HCT116 (cell line): ENCODE measurements at regions not wholly inside any gene's neighbourhood (a gene's known extent, or its start where the extent isn't known, plus 50 kb on each side); places are given as distances from the start of the nearest gene placed in this dataset.

ENCODE experiments used
- ATAC-seq: fragments of 200-7000 bp; cut with Tn5 transposase; 2 replicates; pipeline ENCODE4 v1.9.1; 2020; ENCODE audit warnings: mild to moderate bottlenecking, moderate library complexity
- BruUV-seq: library from RNA; stranded (reverse); fragments of 400-500 nt; replicated peaks from 2 replicates; lab custom pipeline; 2021; lab: Mats Ljungman, UMichigan
- CTCF ChIA-PET: fragments of 300-600 bp; sonication (Branson Sonifier 250); formaldehyde crosslinking; loops from one replicate; lab custom pipeline; 2021; ENCODE audit warnings: antibody characterized with exemption; lab: Charles Lee
- POLR2A ChIA-PET: fragments of 300-600, 350-600 bp; sonication (Branson Sonifier 250); formaldehyde crosslinking; loops from one replicate; lab custom pipeline; 2021; ENCODE audit warnings: antibody characterized with exemption; lab: Charles Lee
- RAD21 ChIA-PET, 2 experiments: fragments of 300-600 bp; sonication (Branson Sonifier 250); formaldehyde crosslinking; loops; one replicate each; lab custom pipeline; 2023; ENCODE audit warnings: low total read pairs in 2 of 2; ENCODE audit not compliant: uncharacterized antibody in 2 of 2, unreplicated experiment in 2 of 2, low non-redundant PET in 1 of 2; lab: Charles Lee
- DNase-seq: peaks from one replicate; pipeline ENCODE4 v3.0.0-alpha.2; 2010; ENCODE audit warnings: low read depth, low spot score
- H2AFZ ChIP-seq: fragments of 200-600 bp; shearing (Covaris generic), sonication (generic); 2 replicates; pipeline ENCODE4 v1.6.1; 2017; ENCODE audit warnings: low read depth, mixed run types, mixed read lengths, antibody characterized with exemption, low read length; ENCODE audit not compliant: poor library complexity, severe bottlenecking
- H3K27ac ChIP-seq: 2 replicates; pipeline ENCODE4 v1.5.1; 2012; ENCODE audit warnings: low read depth, low read length
- H3K27me3 ChIP-seq: fragments of 200-600 bp; sonication (generic); 2 replicates; pipeline ENCODE4 v1.6.1; 2016; ENCODE audit warnings: mixed run types, low read length, mixed read lengths; ENCODE audit not compliant: insufficient read depth
- H3K36me3 ChIP-seq, 2 experiments: fragments of 200-500 bp in 1 of 2; fragments of 200-600 bp in 1 of 2; sonication (Bioruptor generic) in 1 of 2; sonication (generic) in 1 of 2; 2 replicates each; pipeline versions ENCODE4 v1.5.1 to v1.6.1; 2014 to 2016; ENCODE audit warnings: low read length in 2 of 2, inconsistent platforms in 1 of 2, mixed read lengths in 1 of 2, mixed run types in 1 of 2; ENCODE audit not compliant: insufficient read depth in 2 of 2, control insufficient read depth in 1 of 2
- H3K4me1 ChIP-seq, 2 experiments: fragments of 200-600 bp in 1 of 2; sonication (generic) in 1 of 2; 2 replicates each; pipeline versions ENCODE4 v1.5.1 to v1.6.1; 2012 to 2017; ENCODE audit warnings: low read length in 2 of 2, inconsistent platforms in 1 of 2, mild to moderate bottlenecking in 1 of 2, mixed read lengths in 1 of 2, mixed run types in 1 of 2, moderate library complexity in 1 of 2; ENCODE audit not compliant: insufficient read depth in 2 of 2, control insufficient read depth in 1 of 2
- H3K4me2 ChIP-seq: fragments of 200-600 bp; sonication (generic); 2 replicates; pipeline ENCODE4 v1.6.1; 2017; ENCODE audit warnings: mixed run types, low read length, mixed read lengths
- H3K4me3 ChIP-seq, 2 experiments: fragments of 200-600 bp in 1 of 2; sonication (generic) in 1 of 2; replicated peaks in 1 of 2; 2 replicates each; pipeline ENCODE4 v1.5.1; 2011 to 2016; ENCODE audit warnings: low read length in 2 of 2, control low read depth in 1 of 2, low read depth in 1 of 2, mild to moderate bottlenecking in 1 of 2, mixed read lengths in 1 of 2, mixed run types in 1 of 2
- H3K79me2 ChIP-seq: fragments of 200-600 bp; sonication (generic); 2 replicates; pipeline ENCODE4 v1.6.1; 2017; ENCODE audit warnings: mild to moderate bottlenecking, mixed run types, low read length, moderate library complexity, mixed read lengths; ENCODE audit not compliant: insufficient read depth
- H3K9ac ChIP-seq: fragments of 200-600 bp; sonication (generic); 2 replicates; pipeline ENCODE4 v1.6.1; 2016; ENCODE audit warnings: low read length, mixed read lengths
- H3K9me2 ChIP-seq: fragments of 200-600 bp; sonication (generic), shearing (Covaris generic); 2 replicates; pipeline ENCODE4 v1.6.1; 2017; ENCODE audit warnings: mixed run types, mild to moderate bottlenecking, moderate library complexity; ENCODE audit not compliant: insufficient read depth
- H3K9me3 ChIP-seq, 2 experiments: fragments of 200-500 bp in 1 of 2; fragments of 200-600 bp in 1 of 2; sonication (Bioruptor generic) in 1 of 2; sonication (generic) in 1 of 2; 2 replicates each; pipeline ENCODE4 v1.6.1; 2014 to 2017; ENCODE audit warnings: low read length in 2 of 2, mixed read lengths in 2 of 2, inconsistent platforms in 1 of 2, low read depth in 1 of 2, mild to moderate bottlenecking in 1 of 2, mixed run types in 1 of 2, moderate library complexity in 1 of 2; ENCODE audit not compliant: control insufficient read depth in 1 of 2, insufficient read depth in 1 of 2
- H4K20me1 ChIP-seq: fragments of 200-600 bp; sonication (generic), shearing (Covaris generic); 2 replicates; pipeline ENCODE4 v1.6.1; 2017; ENCODE audit warnings: mixed run types, mild to moderate bottlenecking, moderate library complexity; ENCODE audit not compliant: insufficient read depth
- CBX3 ChIP-seq: IDR thresholded peaks from 2 replicates; pipeline ENCODE4 v1.6.1; 2012; ENCODE audit warnings: low read depth
- CEBPB ChIP-seq: IDR thresholded peaks from 2 replicates; pipeline ENCODE4 v1.6.1; 2012; ENCODE audit warnings: low read depth
- EGR1 ChIP-seq: IDR thresholded peaks from 2 replicates; pipeline ENCODE4 v1.6.1; 2012; ENCODE audit warnings: low read depth
- ELF1 ChIP-seq: IDR thresholded peaks from 2 replicates; pipeline ENCODE4 v1.6.1; 2012; ENCODE audit warnings: low read depth, borderline replicate concordance
- EZH2 ChIP-seq: fragments of 200-600 bp; sonication (generic); IDR thresholded peaks from 2 replicates; pipeline ENCODE4 v1.6.1; 2017; ENCODE audit warnings: antibody characterized with exemption, mixed run types
- EZH2phosphoT487 ChIP-seq: fragments of 200-600 bp; IDR thresholded peaks from 2 replicates; pipeline ENCODE4 v1.6.1; 2018; ENCODE audit warnings: antibody characterized with exemption, borderline replicate concordance
- FOSL1 ChIP-seq: IDR thresholded peaks from 2 replicates; pipeline ENCODE4 v1.6.1; 2012; ENCODE audit warnings: low read depth
- JUND ChIP-seq: IDR thresholded peaks from 2 replicates; pipeline ENCODE4 v1.6.1; 2012
- POLR2A ChIP-seq: IDR thresholded peaks from 2 replicates; pipeline ENCODE4 v1.7.0; 2011; ENCODE audit warnings: borderline replicate concordance; ENCODE audit not compliant: insufficient read depth, insufficient read length; ENCODE audit errors: extremely low read depth
- RAD21 ChIP-seq: IDR thresholded peaks from 2 replicates; pipeline ENCODE4 v1.6.1; 2012; ENCODE audit warnings: low read depth, mild to moderate bottlenecking
- SIN3A ChIP-seq: IDR thresholded peaks from 2 replicates; pipeline ENCODE4 v1.6.1; 2012; ENCODE audit warnings: low read depth
- SP1 ChIP-seq: IDR thresholded peaks from 2 replicates; pipeline ENCODE4 v1.6.1; 2012; ENCODE audit warnings: low read depth
- SRF ChIP-seq: IDR thresholded peaks from 2 replicates; pipeline ENCODE4 v1.6.1; 2012; ENCODE audit warnings: low read depth
- YY1 ChIP-seq: IDR thresholded peaks from 2 replicates; pipeline ENCODE4 v1.6.1; 2011; ENCODE audit warnings: low read length, low read depth, moderate library complexity, mild to moderate bottlenecking; ENCODE audit not compliant: insufficient replicate concordance; ENCODE audit errors: extremely low read depth
- ZFX ChIP-seq: fragments of 450-650 bp; IDR thresholded peaks from 2 replicates; pipeline ENCODE4 v1.6.1; 2017
- intact Hi-C: fragments of 100-400 bp; cut with micrococcal nuclease; formaldehyde crosslinking; loops from 2 replicates; pipeline ENCODE4 v1.10.0; 2022
- TF ChIP-seq, protein P1 (sequence below), 3 experiments: fragments of 200-600 bp in 1 of 3; sonication (generic) in 1 of 3; IDR thresholded peaks in 2 of 3; conservative IDR thresholded peaks in 1 of 3; 2 replicates each; pipeline ENCODE4 v1.5.1; 2012 to 2017; ENCODE audit warnings: low read depth in 2 of 3, low read length in 2 of 3, antibody characterized with exemption in 1 of 3, borderline replicate concordance in 1 of 3, control low read depth in 1 of 3, mild to moderate bottlenecking in 1 of 3, mixed read lengths in 1 of 3, mixed run types in 1 of 3, moderate library complexity in 1 of 3; ENCODE audit not compliant: insufficient read depth in 1 of 3
- TF ChIP-seq, protein P2 (sequence below): IDR thresholded peaks from 2 replicates; pipeline ENCODE4 v1.6.1; 2012; ENCODE audit warnings: low read depth
- TF ChIP-seq, protein P3 (sequence below): IDR thresholded peaks from 2 replicates; pipeline ENCODE4 v1.6.1; 2012
- TF ChIP-seq, protein P4 (sequence below): IDR thresholded peaks from 2 replicates; pipeline ENCODE4 v1.6.1; 2011; ENCODE audit warnings: mild to moderate bottlenecking, low read length, moderate library complexity; ENCODE audit not compliant: insufficient replicate concordance; ENCODE audit errors: extremely low read depth

DNA sequence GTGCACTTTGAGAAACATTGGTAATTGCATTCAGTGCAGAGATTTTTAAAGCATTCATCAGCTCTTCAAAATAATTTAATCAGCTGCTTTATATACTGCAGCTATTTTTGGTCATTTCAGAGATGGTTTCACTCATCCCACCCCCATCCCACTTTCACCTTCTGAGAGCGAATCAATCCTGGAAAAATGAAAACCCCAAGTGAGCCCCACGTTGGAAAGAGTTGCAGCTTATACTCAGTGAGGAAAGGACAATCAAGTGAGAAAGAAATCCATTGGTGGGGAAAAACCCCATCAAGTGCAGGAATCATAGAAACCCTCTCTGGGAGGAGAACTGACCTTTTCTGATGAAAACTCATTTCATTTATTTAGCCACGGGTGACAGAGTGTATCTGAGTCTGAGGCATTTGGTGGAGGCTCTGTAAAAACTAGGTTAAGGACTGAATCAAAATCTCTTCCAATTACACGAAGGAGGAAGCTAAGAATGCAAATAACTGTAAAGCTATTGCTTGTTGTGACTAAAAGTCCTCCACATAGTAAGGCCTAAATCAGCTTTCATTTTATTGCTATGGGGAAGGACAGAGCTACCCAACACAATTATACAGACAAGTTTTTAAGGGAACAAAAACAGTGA lies 240.4 kb upstream of the PGRMC2 start:
- ChIA-PET CTCF (no interaction called here), RAD21 (no interaction called here)
- H3K27me3 ChIP-seq, result no peaks in the 10 kb centered on the region
- no peaks in the 10 kb centered on the region for H3K79me2 ChIP-seq
- H3K9me2 ChIP-seq, result no peaks in the 10 kb centered on the region
- intact Hi-C loops, result no loop called here
- H3K4me3 ChIP-seq, result no peak overlapping the region
- H3K4me1 ChIP-seq, result peaks cover 31 to 50% of the 10 kb centered on the region in 2 experiments
- H3K9ac ChIP-seq, result no peak overlapping the region
- no peaks in the 10 kb centered on the region for H3K36me3 ChIP-seq
- no peak for ATAC-seq
- H3K4me2 ChIP-seq, result peak overlapping the region; percentile 59
- no peak for TF ChIP-seq RAD21
- TF ChIP-seq POLR2A, result no peak
- no peak for TF ChIP-seq EZH2phosphoT487
- no peak for TF ChIP-seq CEBPB
- TF ChIP-seq FOSL1, result no peak
- TF ChIP-seq ELF1, result no peak
- no peak for TF ChIP-seq EGR1
- TF ChIP-seq, protein P1, sequence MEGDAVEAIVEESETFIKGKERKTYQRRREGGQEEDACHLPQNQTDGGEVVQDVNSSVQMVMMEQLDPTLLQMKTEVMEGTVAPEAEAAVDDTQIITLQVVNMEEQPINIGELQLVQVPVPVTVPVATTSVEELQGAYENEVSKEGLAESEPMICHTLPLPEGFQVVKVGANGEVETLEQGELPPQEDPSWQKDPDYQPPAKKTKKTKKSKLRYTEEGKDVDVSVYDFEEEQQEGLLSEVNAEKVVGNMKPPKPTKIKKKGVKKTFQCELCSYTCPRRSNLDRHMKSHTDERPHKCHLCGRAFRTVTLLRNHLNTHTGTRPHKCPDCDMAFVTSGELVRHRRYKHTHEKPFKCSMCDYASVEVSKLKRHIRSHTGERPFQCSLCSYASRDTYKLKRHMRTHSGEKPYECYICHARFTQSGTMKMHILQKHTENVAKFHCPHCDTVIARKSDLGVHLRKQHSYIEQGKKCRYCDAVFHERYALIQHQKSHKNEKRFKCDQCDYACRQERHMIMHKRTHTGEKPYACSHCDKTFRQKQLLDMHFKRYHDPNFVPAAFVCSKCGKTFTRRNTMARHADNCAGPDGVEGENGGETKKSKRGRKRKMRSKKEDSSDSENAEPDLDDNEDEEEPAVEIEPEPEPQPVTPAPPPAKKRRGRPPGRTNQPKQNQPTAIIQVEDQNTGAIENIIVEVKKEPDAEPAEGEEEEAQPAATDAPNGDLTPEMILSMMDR (IDR thresholded peaks at IDR 0.05 in 2 of 3, conservative IDR thresholded peaks at IDR 0.05 in 1 of 3; ENCODE audit: borderline replicate concordance in 1 of 3, insufficient read depth in 1 of 3, low read depth in 2 of 3, low read length in 2 of 3), result no peak
- TF ChIP-seq SIN3A, result no peak
- no peak for TF ChIP-seq ZFX
- TF ChIP-seq, protein P2, sequence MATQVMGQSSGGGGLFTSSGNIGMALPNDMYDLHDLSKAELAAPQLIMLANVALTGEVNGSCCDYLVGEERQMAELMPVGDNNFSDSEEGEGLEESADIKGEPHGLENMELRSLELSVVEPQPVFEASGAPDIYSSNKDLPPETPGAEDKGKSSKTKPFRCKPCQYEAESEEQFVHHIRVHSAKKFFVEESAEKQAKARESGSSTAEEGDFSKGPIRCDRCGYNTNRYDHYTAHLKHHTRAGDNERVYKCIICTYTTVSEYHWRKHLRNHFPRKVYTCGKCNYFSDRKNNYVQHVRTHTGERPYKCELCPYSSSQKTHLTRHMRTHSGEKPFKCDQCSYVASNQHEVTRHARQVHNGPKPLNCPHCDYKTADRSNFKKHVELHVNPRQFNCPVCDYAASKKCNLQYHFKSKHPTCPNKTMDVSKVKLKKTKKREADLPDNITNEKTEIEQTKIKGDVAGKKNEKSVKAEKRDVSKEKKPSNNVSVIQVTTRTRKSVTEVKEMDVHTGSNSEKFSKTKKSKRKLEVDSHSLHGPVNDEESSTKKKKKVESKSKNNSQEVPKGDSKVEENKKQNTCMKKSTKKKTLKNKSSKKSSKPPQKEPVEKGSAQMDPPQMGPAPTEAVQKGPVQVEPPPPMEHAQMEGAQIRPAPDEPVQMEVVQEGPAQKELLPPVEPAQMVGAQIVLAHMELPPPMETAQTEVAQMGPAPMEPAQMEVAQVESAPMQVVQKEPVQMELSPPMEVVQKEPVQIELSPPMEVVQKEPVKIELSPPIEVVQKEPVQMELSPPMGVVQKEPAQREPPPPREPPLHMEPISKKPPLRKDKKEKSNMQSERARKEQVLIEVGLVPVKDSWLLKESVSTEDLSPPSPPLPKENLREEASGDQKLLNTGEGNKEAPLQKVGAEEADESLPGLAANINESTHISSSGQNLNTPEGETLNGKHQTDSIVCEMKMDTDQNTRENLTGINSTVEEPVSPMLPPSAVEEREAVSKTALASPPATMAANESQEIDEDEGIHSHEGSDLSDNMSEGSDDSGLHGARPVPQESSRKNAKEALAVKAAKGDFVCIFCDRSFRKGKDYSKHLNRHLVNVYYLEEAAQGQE, result no peak
- no peak for TF ChIP-seq YY1
- TF ChIP-seq CBX3, result no peak
- no peak for TF ChIP-seq SRF
- no peak for TF ChIP-seq JUND
- no peak for TF ChIP-seq EZH2
- TF ChIP-seq, protein P3, sequence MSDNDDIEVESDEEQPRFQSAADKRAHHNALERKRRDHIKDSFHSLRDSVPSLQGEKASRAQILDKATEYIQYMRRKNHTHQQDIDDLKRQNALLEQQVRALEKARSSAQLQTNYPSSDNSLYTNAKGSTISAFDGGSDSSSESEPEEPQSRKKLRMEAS, result no peak
- TF ChIP-seq SP1, result no peak
- TF ChIP-seq, protein P4, sequence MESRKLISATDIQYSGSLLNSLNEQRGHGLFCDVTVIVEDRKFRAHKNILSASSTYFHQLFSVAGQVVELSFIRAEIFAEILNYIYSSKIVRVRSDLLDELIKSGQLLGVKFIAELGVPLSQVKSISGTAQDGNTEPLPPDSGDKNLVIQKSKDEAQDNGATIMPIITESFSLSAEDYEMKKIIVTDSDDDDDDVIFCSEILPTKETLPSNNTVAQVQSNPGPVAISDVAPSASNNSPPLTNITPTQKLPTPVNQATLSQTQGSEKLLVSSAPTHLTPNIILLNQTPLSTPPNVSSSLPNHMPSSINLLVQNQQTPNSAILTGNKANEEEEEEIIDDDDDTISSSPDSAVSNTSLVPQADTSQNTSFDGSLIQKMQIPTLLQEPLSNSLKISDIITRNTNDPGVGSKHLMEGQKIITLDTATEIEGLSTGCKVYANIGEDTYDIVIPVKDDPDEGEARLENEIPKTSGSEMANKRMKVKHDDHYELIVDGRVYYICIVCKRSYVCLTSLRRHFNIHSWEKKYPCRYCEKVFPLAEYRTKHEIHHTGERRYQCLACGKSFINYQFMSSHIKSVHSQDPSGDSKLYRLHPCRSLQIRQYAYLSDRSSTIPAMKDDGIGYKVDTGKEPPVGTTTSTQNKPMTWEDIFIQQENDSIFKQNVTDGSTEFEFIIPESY, result no peak
- TF ChIP-seq, all 23 proteins: peak for 0
- Histone ChIP-seq H3K9me3 (no peaks in the 10 kb centered on the region), H3K27ac (no peak overlapping the region), H4K20me1 (no peaks in the 10 kb centered on the region), H2AFZ (peak overlapping the region; percentile 69)
- POLR2A ChIA-PET, result interaction anchor here (1.6 kb wide), 1 partner anchor 11 kb away, joined by 5 read pairs; no protein-coding TSS in a partner anchor
- no TSS peak for BruUV-seq
- DNase-seq, result no peak
